ENCODE measurements at regions not wholly inside any gene's neighbourhood (a gene's known extent, or its start where the extent isn't known, plus 50 kb on each side); places are given as distances from the start of the nearest gene placed in this dataset.

GRCh38 chr6:153272201-153272980 is 141.3 kb upstream of the RGS17 start:
- no peaks in the 10 kb centered on the region for H3K36me3 Mint-ChIP-seq (ENCODE audit: low read depth)
- DNase-seq (no peak), ATAC-seq (no peak)
- H3K9me3 Mint-ChIP-seq (ENCODE audit: low read depth): peaks cover 2% of the 10 kb centered on the region
- no peaks in the 10 kb centered on the region for H3K4me1 Mint-ChIP-seq
- intact Hi-C loops (cut with DNase I, micrococcal nuclease): no loop called here
- H3K27ac Mint-ChIP-seq: no peak overlapping the region
- peaks cover 2% of the 10 kb centered on the region for H3K27me3 Mint-ChIP-seq
- ChIA-PET POLR2A (no interaction called here), CTCF (no interaction called here)
- no peak overlapping the region for H3K4me3 Mint-ChIP-seq

- Mint-ChIP-seq H3K36me3 (ENCODE audit: low read depth) (no peaks in the 10 kb centered on the region), H3K4me3 (no peak overlapping the region), H3K9me3 (ENCODE audit: low read depth) (no peaks in the 10 kb centered on the region), H3K27ac (no peak overlapping the region), H3K27me3 (peaks cover 2% of the 10 kb centered on the region), H3K4me1 (no peaks in the 10 kb centered on the region)
- POLR2A ChIA-PET: no interaction called here
- ATAC-seq (no peak), DNase-seq (no peak)
- CTCF ChIA-PET: interaction anchor here (1.4 kb wide), 1 partner anchor 32 kb away, joined by 4 read pairs; no protein-coding TSS in a partner anchor
- intact Hi-C loops (cut with DNase I, micrococcal nuclease): no loop called here
These were observed 132.4 kb upstream of the RGS17 start for GRCh38 chr6:153263489-153263888.

- H3K4me1 Mint-ChIP-seq: no peaks in the 10 kb centered on the region
- ChIA-PET POLR2A (no interaction called here), CTCF (no interaction called here)
- no peaks in the 10 kb centered on the region for H3K36me3 Mint-ChIP-seq (ENCODE audit: low read depth)
- DNase-seq (no peak), ATAC-seq (no peak)
- no peak overlapping the region for H3K27ac Mint-ChIP-seq
- intact Hi-C loops (cut with DNase I, micrococcal nuclease): no loop called here
- no peak overlapping the region for H3K4me3 Mint-ChIP-seq
- no peaks in the 10 kb centered on the region for H3K27me3 Mint-ChIP-seq
- no peaks in the 10 kb centered on the region for H3K9me3 Mint-ChIP-seq (ENCODE audit: low read depth)
These were observed 120.2 kb upstream of the RGS17 start for GRCh38 chr6:153251326-153251725.

GRCh38 chr6:153237670-153238069 is 106.6 kb upstream of the RGS17 start:
- Mint-ChIP-seq H3K4me1 (no peaks in the 10 kb centered on the region), H3K9me3 (ENCODE audit: low read depth) (no peaks in the 10 kb centered on the region), H3K27me3 (peaks cover 6% of the 10 kb centered on the region), H3K36me3 (ENCODE audit: low read depth) (no peaks in the 10 kb centered on the region), H3K4me3 (no peak overlapping the region), H3K27ac (no peak overlapping the region)
- ChIA-PET POLR2A (no interaction called here), CTCF (no interaction called here)
- intact Hi-C loops (cut with DNase I, micrococcal nuclease): no loop called here
- DNase-seq: no peak
- no peak for ATAC-seq

- no peak overlapping the region for H3K27ac Mint-ChIP-seq
- peaks cover 8% of the 10 kb centered on the region for H3K27me3 Mint-ChIP-seq
- ChIA-PET POLR2A (no interaction called here), CTCF (interaction anchor here (0.6 to 1.6 kb wide), 16 partner anchors 9 to 717 kb away, joined by 3 to 6 read pairs (median 3); no protein-coding TSS in a partner anchor)
- intact Hi-C loops (cut with DNase I, micrococcal nuclease): loop anchor here (1.0 to 5.0 kb wide), 5 partner anchors 81 to 716 kb away; no protein-coding TSS in a partner anchor
- ATAC-seq: no peak
- no peak overlapping the region for H3K4me3 Mint-ChIP-seq
- peak; percentile 75 for DNase-seq
- no peaks in the 10 kb centered on the region for H3K36me3 Mint-ChIP-seq (ENCODE audit: low read depth)
- no peaks in the 10 kb centered on the region for H3K9me3 Mint-ChIP-seq (ENCODE audit: low read depth)
- H3K4me1 Mint-ChIP-seq: no peaks in the 10 kb centered on the region
These were observed 100.1 kb upstream of the RGS17 start for GRCh38 chr6:153231048-153231646.

GRCh38 chr6:153218184-153218792 is 87.2 kb upstream of the RGS17 start:
- no peaks in the 10 kb centered on the region for H3K36me3 Mint-ChIP-seq (ENCODE audit: low read depth)
- H3K4me1 Mint-ChIP-seq: no peaks in the 10 kb centered on the region
- DNase-seq (no peak), ATAC-seq (no peak)
- POLR2A ChIA-PET: no interaction called here
- no peak overlapping the region for H3K27ac Mint-ChIP-seq
- intact Hi-C loops (cut with DNase I, micrococcal nuclease): no loop called here
- CTCF ChIA-PET: interaction anchor here (1.5 kb wide), 1 partner anchor 12 kb away, joined by 3 read pairs; no protein-coding TSS in a partner anchor
- H3K27me3 Mint-ChIP-seq: no peaks in the 10 kb centered on the region
- H3K4me3 Mint-ChIP-seq: no peak overlapping the region
- H3K9me3 Mint-ChIP-seq (ENCODE audit: low read depth): no peaks in the 10 kb centered on the region

GRCh38 chr6:153216789-153217188 is 85.7 kb upstream of the RGS17 start:
- H3K4me3 Mint-ChIP-seq: no peak overlapping the region
- intact Hi-C loops (cut with DNase I, micrococcal nuclease): no loop called here
- ChIA-PET POLR2A (no interaction called here), CTCF (no interaction called here)
- H3K4me1 Mint-ChIP-seq: no peaks in the 10 kb centered on the region
- ATAC-seq: no peak
- no peaks in the 10 kb centered on the region for H3K36me3 Mint-ChIP-seq (ENCODE audit: low read depth)
- no peaks in the 10 kb centered on the region for H3K9me3 Mint-ChIP-seq (ENCODE audit: low read depth)
- DNase-seq: no peak
- no peaks in the 10 kb centered on the region for H3K27me3 Mint-ChIP-seq
- H3K27ac Mint-ChIP-seq: no peak overlapping the region

GRCh38 chr6:153215242-153215641 is 84.2 kb upstream of the RGS17 start:
- ATAC-seq: no peak
- Mint-ChIP-seq H3K27me3 (no peaks in the 10 kb centered on the region), H3K4me3 (no peak overlapping the region), H3K27ac (no peak overlapping the region), H3K4me1 (peaks cover 4% of the 10 kb centered on the region), H3K9me3 (ENCODE audit: low read depth) (no peaks in the 10 kb centered on the region), H3K36me3 (ENCODE audit: low read depth) (no peaks in the 10 kb centered on the region)
- ChIA-PET POLR2A (no interaction called here), CTCF (interaction anchor here (0.6 kb wide), 1 partner anchor 127 kb away, joined by 3 read pairs; no protein-coding TSS in a partner anchor)
- no peak for DNase-seq
- intact Hi-C loops (cut with DNase I, micrococcal nuclease): no loop called here

GRCh38 chr6:153214436-153214835 is 83.4 kb upstream of the RGS17 start:
- POLR2A ChIA-PET: no interaction called here
- ATAC-seq: no peak
- intact Hi-C loops (cut with DNase I, micrococcal nuclease): no loop called here
- Mint-ChIP-seq H3K4me1 (peaks cover 4% of the 10 kb centered on the region), H3K36me3 (ENCODE audit: low read depth) (no peaks in the 10 kb centered on the region), H3K9me3 (ENCODE audit: low read depth) (no peaks in the 10 kb centered on the region), H3K4me3 (no peak overlapping the region), H3K27ac (no peak overlapping the region), H3K27me3 (no peaks in the 10 kb centered on the region)
- CTCF ChIA-PET: interaction anchor here (0.6 kb wide), 2 partner anchors 37 to 126 kb away, joined by 3 read pairs; no protein-coding TSS in a partner anchor
- DNase-seq: no peak

- intact Hi-C loops (cut with DNase I, micrococcal nuclease): no loop called here
- Mint-ChIP-seq H3K27ac (no peak overlapping the region), H3K36me3 (ENCODE audit: low read depth) (no peaks in the 10 kb centered on the region), H3K9me3 (ENCODE audit: low read depth) (no peaks in the 10 kb centered on the region), H3K27me3 (no peaks in the 10 kb centered on the region), H3K4me1 (peaks cover 4% of the 10 kb centered on the region), H3K4me3 (no peak overlapping the region)
- ChIA-PET CTCF (interaction anchor here (2.7 kb wide), 1 partner anchor 8 kb away, joined by 6 read pairs; no protein-coding TSS in a partner anchor), POLR2A (no interaction called here)
- ATAC-seq (no peak), DNase-seq (no peak)
These were observed 79.0 kb upstream of the RGS17 start for GRCh38 chr6:153210083-153210482.

- ATAC-seq (no peak), DNase-seq (no peak)
- Mint-ChIP-seq H3K4me1 (peaks cover 4% of the 10 kb centered on the region), H3K36me3 (ENCODE audit: low read depth) (no peaks in the 10 kb centered on the region), H3K4me3 (no peak overlapping the region), H3K9me3 (ENCODE audit: low read depth) (no peaks in the 10 kb centered on the region), H3K27ac (no peak overlapping the region), H3K27me3 (no peaks in the 10 kb centered on the region)
- ChIA-PET POLR2A (no interaction called here), CTCF (no interaction called here)
- intact Hi-C loops (cut with DNase I, micrococcal nuclease): no loop called here
These were observed 77.6 kb upstream of the RGS17 start for GRCh38 chr6:153208706-153209105.

- ChIA-PET CTCF (interaction anchor here (0.5 kb wide), 1 partner anchor 818 kb away, joined by 3 read pairs; no protein-coding TSS in a partner anchor), POLR2A (no interaction called here)
- intact Hi-C loops (cut with DNase I, micrococcal nuclease): no loop called here
These were observed 76.5 kb upstream of the RGS17 start for GRCh38 chr6:153207617-153208016.

More at GRCh38 chr6:153207617-153208016, 76.5 kb upstream of the RGS17 start:
- DNase-seq: no peak
- Mint-ChIP-seq H3K27ac (no peak overlapping the region), H3K27me3 (peaks cover 2% of the 10 kb centered on the region), H3K36me3 (ENCODE audit: low read depth) (no peaks in the 10 kb centered on the region), H3K4me1 (peaks cover 4% of the 10 kb centered on the region), H3K9me3 (ENCODE audit: low read depth) (no peaks in the 10 kb centered on the region), H3K4me3 (no peak overlapping the region)
- ATAC-seq: no peak
